AG10803 (cell line): ENCODE measurements at regions not wholly inside any gene's neighbourhood (a gene's known extent, or its start where the extent isn't known, plus 50 kb on each side); places are given as distances from the start of the nearest gene placed in this dataset.

Source experiments
- DNase-seq: peaks from one replicate; pipeline ENCODE4 v3.0.0; 2010; ENCODE audit warnings: low read depth
- H3K4me3 ChIP-seq: 2 replicates; pipeline ENCODE4 v1.5.1; 2011; ENCODE audit warnings: mild to moderate bottlenecking, low read length, control low read depth
- CTCF ChIP-seq: conservative IDR thresholded peaks from 2 replicates; pipeline ENCODE4 v1.5.1; 2011; ENCODE audit warnings: mild to moderate bottlenecking, low read length, control low read depth, inconsistent platforms

GRCh38 chr2:8453904-8454302 is 228.0 kb upstream of the ID2 start:
- no peak overlapping the region for H3K4me3 ChIP-seq
- peak; percentile 41 for DNase-seq
- TF ChIP-seq CTCF, result no peak

- no peak overlapping the region for H3K4me3 ChIP-seq
- DNase-seq, result peak; percentile 9
- TF ChIP-seq CTCF, result no peak
Measured at GRCh38 chr2:8454797-8455196, 227.1 kb upstream of the ID2 start.

- DNase-seq, result no peak
- no peak overlapping the region for H3K4me3 ChIP-seq
- TF ChIP-seq CTCF, result no peak
Measured at GRCh38 chr2:8455236-8456150, 226.4 kb upstream of the ID2 start.

- TF ChIP-seq CTCF, result no peak
- H3K4me3 ChIP-seq, result no peak overlapping the region
- DNase-seq, result no peak
Measured at GRCh38 chr2:8456151-8457091, 225.4 kb upstream of the ID2 start.

GRCh38 chr2:8457092-8457481 is 224.8 kb upstream of the ID2 start:
- H3K4me3 ChIP-seq, result no peak overlapping the region
- TF ChIP-seq CTCF, result no peak
- no peak for DNase-seq

- DNase-seq, result no peak
- no peak overlapping the region for H3K4me3 ChIP-seq
- no peak for TF ChIP-seq CTCF
Measured at GRCh38 chr2:8457699-8458502, 224.0 kb upstream of the ID2 start.
